Peyer's patch (tissue), 4 donors: ENCODE measurements at regions not wholly inside any gene's neighbourhood (a gene's known extent, or its start where the extent isn't known, plus 50 kb on each side); places are given as distances from the start of the nearest gene placed in this dataset.
"Not testable (repeated sequence)": the region's sequence is repeated elsewhere in the genome, so short reads cannot be mapped to it uniquely, and the experiment has no call there.

Source experiments
- DNase-seq, 3 donors: peaks; one replicate each; pipeline ENCODE4 v3.0.0-alpha.2; 2017 to 2019
- H3K27ac ChIP-seq, 4 donors: fragments of 200-600 bp; sonication (generic); one replicate each; pipeline ENCODE4 v1.5.1; 2016 to 2019
- H3K27me3 ChIP-seq, 2 donors: fragments of 200-600 bp; sonication (generic); one replicate each; pipeline ENCODE4 v1.5.1; 2019
- H3K36me3 ChIP-seq, 3 donors: fragments of 200-600 bp; sonication (generic); one replicate each; pipeline ENCODE4 v1.5.1; 2016 to 2019
- H3K4me1 ChIP-seq, 4 donors: fragments of 200-600 bp; sonication (generic); one replicate each; pipeline ENCODE4 v1.5.1; 2016 to 2019
- H3K4me3 ChIP-seq, 4 donors: fragments of 200-600 bp; sonication (generic); 1 replicate in 3 of 4; 2 replicates in 1 of 4; pipeline ENCODE4 v1.5.1; 2016 to 2019; ENCODE audit warnings: mild to moderate bottlenecking in 1 of 4
- H3K9me3 ChIP-seq, 4 donors: fragments of 200-600 bp; sonication (generic); one replicate each; pipeline ENCODE4 v1.5.1; 2016 to 2019; ENCODE audit warnings: mild to moderate bottlenecking in 1 of 4
- POLR2A ChIP-seq, 2 donors: fragments of 450-650 bp; IDR thresholded peaks; one replicate each; pipeline ENCODE4 v1.5.1; 2017; ENCODE audit warnings: antibody characterized with exemption in 2 of 2, mild to moderate bottlenecking in 2 of 2, moderate library complexity in 2 of 2
- TF ChIP-seq, protein P1 (sequence below), 6 experiments: fragments of 450-650 bp in 4 of 6; fragments of 200-600 bp in 2 of 6; sonication (generic) in 1 of 6; IDR thresholded peaks; one replicate each; pipeline ENCODE4 v1.5.1; 2017 to 2019; ENCODE audit warnings: antibody characterized with exemption in 6 of 6, mild to moderate bottlenecking in 3 of 6, moderate library complexity in 1 of 6

DNA sequence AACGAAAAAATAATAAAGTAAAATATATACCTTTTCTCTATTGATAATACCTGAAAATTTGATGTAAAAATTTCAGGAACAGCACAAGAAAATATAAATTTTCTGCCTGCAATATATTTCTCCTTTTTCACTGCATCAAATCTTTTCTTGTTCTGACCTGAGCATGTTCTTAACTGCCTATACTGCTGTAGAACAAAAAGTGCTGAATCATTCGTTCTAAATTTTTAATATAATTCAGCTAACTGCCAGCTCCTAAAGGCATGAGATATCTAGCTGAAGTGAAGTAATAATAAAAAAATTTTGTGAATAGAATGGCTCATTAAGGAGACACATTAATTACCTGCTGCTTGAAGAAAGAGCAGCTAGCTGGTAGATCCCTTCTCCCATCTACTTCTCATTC lies 188.6 kb upstream of the FKBP1C start:
- no peaks in the 10 kb centered on the region for H3K9me3 ChIP-seq
- H3K4me3 ChIP-seq, result no peak overlapping the region
- DNase-seq, result no peak
- no peaks in the 10 kb centered on the region for H3K4me1 ChIP-seq
- H3K27me3 ChIP-seq, result no peaks in the 10 kb centered on the region
- TF ChIP-seq POLR2A (IDR thresholded peaks at IDR 0.05), result no peak
- TF ChIP-seq, protein P1, sequence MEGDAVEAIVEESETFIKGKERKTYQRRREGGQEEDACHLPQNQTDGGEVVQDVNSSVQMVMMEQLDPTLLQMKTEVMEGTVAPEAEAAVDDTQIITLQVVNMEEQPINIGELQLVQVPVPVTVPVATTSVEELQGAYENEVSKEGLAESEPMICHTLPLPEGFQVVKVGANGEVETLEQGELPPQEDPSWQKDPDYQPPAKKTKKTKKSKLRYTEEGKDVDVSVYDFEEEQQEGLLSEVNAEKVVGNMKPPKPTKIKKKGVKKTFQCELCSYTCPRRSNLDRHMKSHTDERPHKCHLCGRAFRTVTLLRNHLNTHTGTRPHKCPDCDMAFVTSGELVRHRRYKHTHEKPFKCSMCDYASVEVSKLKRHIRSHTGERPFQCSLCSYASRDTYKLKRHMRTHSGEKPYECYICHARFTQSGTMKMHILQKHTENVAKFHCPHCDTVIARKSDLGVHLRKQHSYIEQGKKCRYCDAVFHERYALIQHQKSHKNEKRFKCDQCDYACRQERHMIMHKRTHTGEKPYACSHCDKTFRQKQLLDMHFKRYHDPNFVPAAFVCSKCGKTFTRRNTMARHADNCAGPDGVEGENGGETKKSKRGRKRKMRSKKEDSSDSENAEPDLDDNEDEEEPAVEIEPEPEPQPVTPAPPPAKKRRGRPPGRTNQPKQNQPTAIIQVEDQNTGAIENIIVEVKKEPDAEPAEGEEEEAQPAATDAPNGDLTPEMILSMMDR (IDR thresholded peaks at IDR 0.05), result no peak
- no peak overlapping the region for H3K27ac ChIP-seq
- no peaks in the 10 kb centered on the region for H3K36me3 ChIP-seq

DNA sequence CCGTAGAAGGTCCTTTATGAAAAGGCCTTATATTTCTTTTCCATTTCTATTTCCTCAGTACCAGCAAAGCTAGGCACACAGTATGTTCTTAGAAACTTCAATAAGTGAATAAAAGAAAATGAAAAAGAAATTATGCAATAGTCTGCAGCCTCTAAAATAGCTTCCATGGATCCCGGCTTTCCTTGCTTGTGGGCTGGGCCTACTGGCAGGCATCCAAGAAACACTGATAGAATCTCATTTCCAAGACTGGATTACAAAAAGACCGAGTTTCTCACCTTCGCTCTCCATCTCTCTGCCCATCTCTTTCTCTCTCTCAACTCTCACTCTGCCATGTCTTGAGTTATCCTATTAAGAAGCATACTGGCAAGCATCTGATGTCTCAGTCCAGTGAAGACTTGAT lies 187.5 kb upstream of the FKBP1C start:
- H3K36me3 ChIP-seq, result no peaks in the 10 kb centered on the region
- no peak for DNase-seq
- no peak overlapping the region for H3K27ac ChIP-seq
- TF ChIP-seq POLR2A (IDR thresholded peaks at IDR 0.05), result no peak
- TF ChIP-seq, protein P1 (IDR thresholded peaks at IDR 0.05), result no peak
- no peaks in the 10 kb centered on the region for H3K9me3 ChIP-seq
- H3K27me3 ChIP-seq, result no peaks in the 10 kb centered on the region
- no peak overlapping the region for H3K4me3 ChIP-seq
- H3K4me1 ChIP-seq, result no peaks in the 10 kb centered on the region

DNA sequence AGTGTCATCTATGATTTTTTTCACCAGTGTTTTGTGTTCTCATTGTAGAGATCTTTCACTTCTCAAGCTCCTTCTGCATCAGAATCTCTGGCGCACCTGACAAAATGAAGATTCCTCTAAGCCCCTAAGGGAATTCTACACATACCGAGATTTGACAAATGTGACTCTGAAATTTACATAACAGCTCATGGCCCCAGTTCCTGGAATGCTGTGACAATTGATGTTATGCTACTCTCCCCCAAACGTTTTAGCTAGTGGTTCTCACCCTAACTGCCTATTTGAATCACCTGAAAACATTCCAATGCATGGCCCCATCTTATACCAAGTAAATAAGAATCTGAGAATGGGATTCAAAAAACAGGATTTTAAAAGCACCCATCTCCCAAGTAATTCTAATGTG lies 162.1 kb upstream of the FKBP1C start:
- no peaks in the 10 kb centered on the region for H3K4me1 ChIP-seq
- TF ChIP-seq POLR2A (IDR thresholded peaks at IDR 0.05), result no peak
- TF ChIP-seq, protein P1 (IDR thresholded peaks at IDR 0.05), result no peak
- no peak overlapping the region for H3K4me3 ChIP-seq
- no peak overlapping the region for H3K27ac ChIP-seq
- H3K9me3 ChIP-seq, result no peaks in the 10 kb centered on the region
- H3K27me3 ChIP-seq, result no peaks in the 10 kb centered on the region
- no peak for DNase-seq
- no peaks in the 10 kb centered on the region for H3K36me3 ChIP-seq

DNA sequence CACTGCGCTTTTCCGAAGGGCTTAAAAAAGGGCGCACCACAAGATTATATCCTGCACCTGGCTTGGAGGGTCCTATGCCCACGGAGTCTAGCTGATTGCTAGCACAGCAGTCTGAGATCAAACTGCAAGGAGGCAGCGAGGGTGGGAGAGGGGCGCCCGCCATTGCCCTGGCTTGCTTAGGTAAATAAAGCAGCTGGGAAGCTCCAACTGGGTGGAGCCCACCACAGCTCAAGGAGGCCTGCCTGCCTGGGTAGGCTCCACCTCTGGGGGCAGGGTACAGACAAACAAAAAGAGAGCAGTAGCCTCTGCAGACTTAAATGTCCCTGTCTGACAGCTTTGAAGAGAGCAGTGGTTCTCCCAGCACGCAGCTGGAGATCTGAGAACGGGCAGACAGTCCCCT lies 158.1 kb upstream of the FKBP1C start:
- H3K27me3 ChIP-seq, H3K4me1 ChIP-seq, H3K27ac ChIP-seq, H3K4me3 ChIP-seq, H3K9me3 ChIP-seq, H3K36me3 ChIP-seq, DNase-seq: not testable (repeated sequence)

DNA sequence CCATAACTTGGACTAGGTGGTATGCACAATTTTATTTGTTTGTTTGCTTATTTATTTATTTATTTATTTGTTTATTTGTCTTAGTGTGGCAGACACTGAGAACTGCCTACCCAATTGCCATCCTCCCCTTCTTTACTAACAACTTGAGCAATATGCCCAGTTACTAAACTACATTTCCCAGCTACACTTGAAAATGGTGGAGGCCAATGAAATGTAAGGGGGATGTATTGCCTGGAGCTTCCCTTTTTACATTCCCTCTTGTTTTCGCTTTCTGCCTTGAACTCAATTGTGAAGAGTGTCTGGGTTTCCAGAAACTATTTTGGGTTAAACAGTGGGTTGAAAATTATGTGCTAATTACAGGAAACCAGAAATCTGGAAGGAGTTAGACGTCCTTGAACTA lies 152.7 kb upstream of the FKBP1C start:
- H3K27ac ChIP-seq, result no peak overlapping the region
- no peaks in the 10 kb centered on the region for H3K36me3 ChIP-seq
- no peaks in the 10 kb centered on the region for H3K4me1 ChIP-seq
- H3K4me3 ChIP-seq, result no peak overlapping the region
- no peak for DNase-seq
- no peaks in the 10 kb centered on the region for H3K27me3 ChIP-seq
- H3K9me3 ChIP-seq, result no peaks in the 10 kb centered on the region
- no peak for TF ChIP-seq POLR2A (IDR thresholded peaks at IDR 0.05)
- TF ChIP-seq, protein P1 (IDR thresholded peaks at IDR 0.05), result no peak

DNA sequence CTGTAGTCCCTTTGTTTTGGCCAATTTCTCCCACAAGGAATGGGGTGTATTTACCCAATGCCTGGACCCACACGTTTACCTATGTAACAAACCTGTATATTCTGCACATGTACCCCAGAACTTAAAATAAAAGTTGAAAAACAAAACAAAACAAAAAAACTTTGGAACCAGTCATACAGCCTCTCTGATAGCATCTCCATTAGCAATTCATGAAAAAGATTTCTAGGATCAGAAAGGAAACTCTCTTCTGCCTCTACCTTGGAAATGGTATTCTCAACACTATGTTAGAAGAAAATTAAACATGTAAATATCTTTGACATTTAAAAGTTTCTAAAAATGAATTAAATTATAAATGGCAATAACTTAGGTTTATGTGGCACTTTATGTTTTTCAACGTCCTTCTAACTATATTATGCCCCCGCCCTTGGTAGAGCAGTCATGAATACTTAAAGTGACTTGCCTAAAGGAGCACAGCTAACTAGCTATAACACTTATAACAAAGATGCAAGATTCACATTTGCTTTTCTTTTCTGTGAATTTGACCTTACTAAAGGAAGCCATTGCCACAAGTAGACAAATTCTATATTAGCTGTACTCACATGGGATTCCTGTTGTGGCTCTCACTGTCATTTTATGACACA lies 147.5 kb upstream of the FKBP1C start:
- TF ChIP-seq, protein P1 (IDR thresholded peaks at IDR 0.05), result no peak
- no peak for TF ChIP-seq POLR2A (IDR thresholded peaks at IDR 0.05)

More for the DNA sequence above, 147.5 kb upstream of the FKBP1C start:
- no peaks in the 10 kb centered on the region for H3K27me3 ChIP-seq
- no peaks in the 10 kb centered on the region for H3K9me3 ChIP-seq
- DNase-seq, result no peak
- no peak overlapping the region for H3K4me3 ChIP-seq
- no peaks in the 10 kb centered on the region for H3K36me3 ChIP-seq
- H3K27ac ChIP-seq, result no peak overlapping the region
- H3K4me1 ChIP-seq, result no peaks in the 10 kb centered on the region
